Suprapubic skin (tissue), 3 donors: ENCODE measurements at regions not wholly inside any gene's neighbourhood (a gene's known extent, or its start where the extent isn't known, plus 50 kb on each side); places are given as distances from the start of the nearest gene placed in this dataset.

Experiments
- POLR2A ChIP-seq, 2 donors: fragments of 450-650 bp; IDR thresholded peaks; one replicate each; pipeline ENCODE4 v1.6.1; 2017; ENCODE audit warnings: antibody characterized with exemption in 2 of 2, mild to moderate bottlenecking in 2 of 2, moderate library complexity in 2 of 2
- TF ChIP-seq, protein P1 (sequence below), 2 donors: fragments of 200-600 bp in 1 of 2; fragments of 450-650 bp in 1 of 2; sonication (generic) in 1 of 2; IDR thresholded peaks; one replicate each; pipeline ENCODE4 v1.5.1; 2016 to 2019; ENCODE audit warnings: antibody characterized with exemption in 2 of 2, mild to moderate bottlenecking in 1 of 2, moderate library complexity in 1 of 2

DNA sequence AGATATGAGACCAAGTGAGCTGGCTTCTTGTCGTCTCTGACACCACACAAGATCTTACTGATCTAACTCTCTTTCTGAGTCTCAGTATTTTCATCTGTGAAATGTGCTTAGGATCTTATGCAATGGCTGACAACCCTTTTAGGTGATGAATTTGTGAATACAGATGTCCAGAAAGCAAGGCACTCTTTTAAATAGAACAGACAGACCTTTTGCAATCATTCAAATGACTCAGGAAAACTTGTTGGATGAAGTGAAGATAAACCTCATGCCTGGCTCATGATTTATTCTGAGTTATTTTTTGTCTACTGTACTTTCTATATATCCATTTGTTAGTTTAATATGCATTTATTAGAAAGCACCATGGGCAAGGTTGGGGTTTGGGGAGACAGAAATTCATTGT lies 411.3 kb downstream of the PTPRU start:
- TF ChIP-seq, protein P1, sequence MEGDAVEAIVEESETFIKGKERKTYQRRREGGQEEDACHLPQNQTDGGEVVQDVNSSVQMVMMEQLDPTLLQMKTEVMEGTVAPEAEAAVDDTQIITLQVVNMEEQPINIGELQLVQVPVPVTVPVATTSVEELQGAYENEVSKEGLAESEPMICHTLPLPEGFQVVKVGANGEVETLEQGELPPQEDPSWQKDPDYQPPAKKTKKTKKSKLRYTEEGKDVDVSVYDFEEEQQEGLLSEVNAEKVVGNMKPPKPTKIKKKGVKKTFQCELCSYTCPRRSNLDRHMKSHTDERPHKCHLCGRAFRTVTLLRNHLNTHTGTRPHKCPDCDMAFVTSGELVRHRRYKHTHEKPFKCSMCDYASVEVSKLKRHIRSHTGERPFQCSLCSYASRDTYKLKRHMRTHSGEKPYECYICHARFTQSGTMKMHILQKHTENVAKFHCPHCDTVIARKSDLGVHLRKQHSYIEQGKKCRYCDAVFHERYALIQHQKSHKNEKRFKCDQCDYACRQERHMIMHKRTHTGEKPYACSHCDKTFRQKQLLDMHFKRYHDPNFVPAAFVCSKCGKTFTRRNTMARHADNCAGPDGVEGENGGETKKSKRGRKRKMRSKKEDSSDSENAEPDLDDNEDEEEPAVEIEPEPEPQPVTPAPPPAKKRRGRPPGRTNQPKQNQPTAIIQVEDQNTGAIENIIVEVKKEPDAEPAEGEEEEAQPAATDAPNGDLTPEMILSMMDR (IDR thresholded peaks at IDR 0.05) = no peak
- no peak for TF ChIP-seq POLR2A (IDR thresholded peaks at IDR 0.05)
